Stimulated activated memory B cell treated with anti-CD40 and anti-IgM and Interleukin-4, amounts not matched to agents 10 μg/mL and 1 μg/mL and 100 μg/mL, for 72 hours (primary cell): ENCODE measurements at regions not wholly inside any gene's neighbourhood (a gene's known extent, or its start where the extent isn't known, plus 50 kb on each side); places are given as distances from the start of the nearest gene placed in this dataset.

Source experiments
- ATAC-seq: fragments of 150-1000 bp; cut with Tn5 transposase; 2 replicates; pipeline ENCODE4 v1.10.0; 2021
- H3K27ac Mint-ChIP-seq: one replicate; pipeline ENCODE4 v1.8.0; 2022; ENCODE audit warnings: mild to moderate bottlenecking, mixed read lengths
- H3K27me3 Mint-ChIP-seq: one replicate; pipeline ENCODE4 v1.8.0; 2022; ENCODE audit warnings: mixed read lengths
- H3K36me3 Mint-ChIP-seq: one replicate; pipeline ENCODE4 v1.8.0; 2022; ENCODE audit warnings: mixed read lengths
- H3K4me1 Mint-ChIP-seq: one replicate; pipeline ENCODE4 v1.8.0; 2022; ENCODE audit warnings: mixed read lengths
- H3K4me3 Mint-ChIP-seq: one replicate; pipeline ENCODE4 v1.8.0; 2022; ENCODE audit warnings: mild to moderate bottlenecking, moderate library complexity, mixed read lengths
- H3K9me3 Mint-ChIP-seq: one replicate; pipeline ENCODE4 v1.8.0; 2022; ENCODE audit warnings: mixed read lengths

GRCh38 chr20:60806354-60806753 lies 445.7 kb upstream of the CDH4 start:
- H3K4me3 Mint-ChIP-seq: no peak overlapping the region
- no peak overlapping the region for H3K27ac Mint-ChIP-seq
- H3K4me1 Mint-ChIP-seq: no peaks in the 10 kb centered on the region
- ATAC-seq: no peak
- peaks cover 5% of the 10 kb centered on the region for H3K9me3 Mint-ChIP-seq
- no peaks in the 10 kb centered on the region for H3K27me3 Mint-ChIP-seq
- no peaks in the 10 kb centered on the region for H3K36me3 Mint-ChIP-seq

GRCh38 chr20:60806824-60807223 lies 445.2 kb upstream of the CDH4 start:
- Mint-ChIP-seq H3K4me3 (no peak overlapping the region), H3K4me1 (no peaks in the 10 kb centered on the region), H3K36me3 (no peaks in the 10 kb centered on the region), H3K9me3 (peaks cover 4% of the 10 kb centered on the region), H3K27ac (no peak overlapping the region), H3K27me3 (no peaks in the 10 kb centered on the region)
- ATAC-seq: no peak

- ATAC-seq: no peak
- H3K4me1 Mint-ChIP-seq: no peaks in the 10 kb centered on the region
Observed at GRCh38 chr20:60808003-60808672, 443.9 kb upstream of the CDH4 start.

DNA sequence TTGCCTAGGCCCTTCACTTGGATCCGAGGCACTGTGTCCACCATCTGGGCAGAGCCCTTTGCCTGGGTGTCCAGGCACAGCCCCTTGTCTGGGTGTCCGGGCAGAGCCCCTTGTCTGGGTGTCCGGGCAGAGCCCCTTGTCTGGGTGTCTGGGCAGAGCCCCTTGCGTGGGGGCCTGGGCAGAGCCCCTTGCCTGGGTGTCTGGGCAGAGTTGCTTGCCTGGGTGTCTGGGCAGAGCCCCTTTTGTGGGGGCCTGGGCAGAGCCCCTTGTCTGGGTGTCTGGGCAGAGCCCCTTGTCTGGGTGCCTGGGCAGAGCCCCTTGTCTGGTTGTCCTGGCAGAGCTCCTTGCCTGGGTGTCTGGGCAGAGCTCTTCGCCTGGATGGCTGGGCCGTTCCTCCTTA lies 443.4 kb upstream of the CDH4 start:
- no peak for ATAC-seq
- Mint-ChIP-seq H3K27ac (no peak overlapping the region), H3K9me3 (peaks cover 3% of the 10 kb centered on the region), H3K4me1 (no peaks in the 10 kb centered on the region), H3K36me3 (no peaks in the 10 kb centered on the region), H3K4me3 (no peak overlapping the region), H3K27me3 (no peaks in the 10 kb centered on the region)

More at GRCh38 chr20:60808003-60808672, 443.9 kb upstream of the CDH4 start:
- no peaks in the 10 kb centered on the region for H3K36me3 Mint-ChIP-seq
- H3K27ac Mint-ChIP-seq: no peak overlapping the region
- no peak overlapping the region for H3K4me3 Mint-ChIP-seq
- no peaks in the 10 kb centered on the region for H3K27me3 Mint-ChIP-seq
- peaks cover 3% of the 10 kb centered on the region for H3K9me3 Mint-ChIP-seq

- Mint-ChIP-seq H3K27me3 (no peaks in the 10 kb centered on the region), H3K4me3 (no peak overlapping the region), H3K4me1 (no peaks in the 10 kb centered on the region)
Observed at GRCh38 chr20:60810561-60810960, 441.5 kb upstream of the CDH4 start.

GRCh38 chr20:60812561-60812960 lies 439.5 kb upstream of the CDH4 start:
- Mint-ChIP-seq H3K36me3 (no peaks in the 10 kb centered on the region), H3K4me3 (no peak overlapping the region), H3K4me1 (no peaks in the 10 kb centered on the region), H3K27ac (no peak overlapping the region), H3K27me3 (no peaks in the 10 kb centered on the region), H3K9me3 (peaks cover 6% of the 10 kb centered on the region)
- no peak for ATAC-seq

More at GRCh38 chr20:60810561-60810960, 441.5 kb upstream of the CDH4 start:
- Mint-ChIP-seq H3K36me3 (no peaks in the 10 kb centered on the region), H3K27ac (no peak overlapping the region), H3K9me3 (peaks cover 3% of the 10 kb centered on the region)
- ATAC-seq: no peak

GRCh38 chr20:60813066-60813465 lies 439.0 kb upstream of the CDH4 start:
- Mint-ChIP-seq H3K27ac (no peak overlapping the region), H3K9me3 (peaks cover 6% of the 10 kb centered on the region), H3K27me3 (no peaks in the 10 kb centered on the region), H3K4me1 (no peaks in the 10 kb centered on the region), H3K4me3 (no peak overlapping the region), H3K36me3 (no peaks in the 10 kb centered on the region)
- no peak for ATAC-seq

- H3K9me3 Mint-ChIP-seq: peaks cover 6% of the 10 kb centered on the region
- no peaks in the 10 kb centered on the region for H3K27me3 Mint-ChIP-seq
- no peak for ATAC-seq
- H3K27ac Mint-ChIP-seq: no peak overlapping the region
- no peak overlapping the region for H3K4me3 Mint-ChIP-seq
- H3K4me1 Mint-ChIP-seq: no peaks in the 10 kb centered on the region
- no peaks in the 10 kb centered on the region for H3K36me3 Mint-ChIP-seq
Observed at GRCh38 chr20:60815656-60816055, 436.4 kb upstream of the CDH4 start.

DNA sequence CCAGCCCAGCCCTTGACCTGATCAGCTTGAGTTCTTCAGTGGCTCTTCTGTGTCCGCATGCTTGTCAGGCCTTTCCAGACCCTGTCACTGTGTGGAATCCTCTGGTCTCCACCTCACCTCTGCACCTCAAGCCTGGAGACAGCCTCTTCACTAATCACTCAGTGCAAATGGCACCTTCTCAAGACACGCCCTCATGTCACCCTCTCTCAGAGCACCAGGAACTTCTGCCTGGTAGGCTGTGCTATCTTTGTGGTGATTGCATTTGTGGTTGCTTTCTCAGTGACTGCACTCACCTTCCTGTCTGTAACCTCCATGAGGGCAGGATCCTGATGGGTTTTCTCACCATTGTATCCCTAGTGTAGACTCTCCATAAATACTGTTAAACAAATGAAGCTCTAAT lies 435.2 kb upstream of the CDH4 start:
- Mint-ChIP-seq H3K27me3 (no peaks in the 10 kb centered on the region), H3K4me3 (no peak overlapping the region), H3K36me3 (no peaks in the 10 kb centered on the region), H3K4me1 (no peaks in the 10 kb centered on the region), H3K9me3 (peaks cover 6% of the 10 kb centered on the region), H3K27ac (no peak overlapping the region)
- no peak for ATAC-seq

- ATAC-seq: no peak
- no peaks in the 10 kb centered on the region for H3K27me3 Mint-ChIP-seq
Observed at GRCh38 chr20:60817891-60818290, 434.2 kb upstream of the CDH4 start.

GRCh38 chr20:60819511-60819910 lies 432.6 kb upstream of the CDH4 start:
- ATAC-seq: no peak
- no peaks in the 10 kb centered on the region for H3K4me1 Mint-ChIP-seq
- no peaks in the 10 kb centered on the region for H3K27me3 Mint-ChIP-seq
- no peak overlapping the region for H3K4me3 Mint-ChIP-seq
- H3K36me3 Mint-ChIP-seq: no peaks in the 10 kb centered on the region
- H3K27ac Mint-ChIP-seq: no peak overlapping the region
- H3K9me3 Mint-ChIP-seq: peaks cover 3% of the 10 kb centered on the region

More at GRCh38 chr20:60817891-60818290, 434.2 kb upstream of the CDH4 start:
- Mint-ChIP-seq H3K4me1 (no peaks in the 10 kb centered on the region), H3K9me3 (peaks cover 3% of the 10 kb centered on the region), H3K27ac (no peak overlapping the region), H3K36me3 (no peaks in the 10 kb centered on the region), H3K4me3 (no peak overlapping the region)

DNA sequence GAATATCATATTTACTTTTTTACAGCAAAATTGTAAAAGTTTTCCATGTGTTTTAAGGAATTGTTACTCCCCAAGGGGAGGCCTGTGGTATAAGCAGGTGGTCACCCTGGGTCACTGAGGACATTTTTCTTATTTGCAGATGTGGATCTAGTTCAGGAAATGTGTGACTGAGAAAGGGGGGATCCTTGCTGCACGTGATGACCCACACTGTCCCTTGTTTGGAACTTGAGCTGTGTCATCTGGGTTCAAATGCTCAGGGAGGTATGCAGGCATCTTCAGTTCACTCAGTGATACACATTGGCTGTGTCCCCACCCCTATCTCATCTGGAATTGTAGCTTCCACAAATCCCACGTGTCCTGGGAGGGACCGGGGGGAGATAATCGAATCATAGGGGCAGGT lies 431.9 kb upstream of the CDH4 start:
- peaks cover 3% of the 10 kb centered on the region for H3K9me3 Mint-ChIP-seq
- no peaks in the 10 kb centered on the region for H3K27me3 Mint-ChIP-seq
- H3K27ac Mint-ChIP-seq: no peak overlapping the region
- no peak for ATAC-seq
- H3K4me1 Mint-ChIP-seq: no peaks in the 10 kb centered on the region
- no peaks in the 10 kb centered on the region for H3K36me3 Mint-ChIP-seq
- H3K4me3 Mint-ChIP-seq: no peak overlapping the region

DNA sequence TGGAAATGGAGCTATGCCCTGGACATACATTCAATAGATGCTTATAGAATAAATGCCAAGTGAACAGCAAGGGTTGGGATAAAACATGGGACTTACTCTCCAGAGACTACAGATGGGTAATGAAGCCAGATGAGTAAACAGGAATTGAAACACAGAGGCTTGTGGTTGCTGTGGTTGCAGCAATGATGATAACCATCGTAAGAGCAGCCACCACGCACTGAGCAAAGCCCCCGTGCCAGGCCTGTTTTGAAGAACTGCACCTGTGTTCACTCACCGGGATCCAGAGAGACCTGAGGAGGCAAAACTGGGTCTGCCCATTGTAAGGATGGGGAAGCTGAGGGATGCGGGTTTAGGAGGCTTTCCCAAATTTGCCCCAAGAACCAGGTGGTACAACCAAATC lies 431.1 kb upstream of the CDH4 start:
- Mint-ChIP-seq H3K27me3 (no peaks in the 10 kb centered on the region), H3K4me3 (no peak overlapping the region), H3K27ac (no peak overlapping the region), H3K4me1 (no peaks in the 10 kb centered on the region), H3K9me3 (no peaks in the 10 kb centered on the region), H3K36me3 (no peaks in the 10 kb centered on the region)
- ATAC-seq: no peak

- Mint-ChIP-seq H3K27me3 (no peaks in the 10 kb centered on the region), H3K4me3 (no peak overlapping the region), H3K9me3 (peaks cover 3% of the 10 kb centered on the region), H3K4me1 (no peaks in the 10 kb centered on the region), H3K27ac (no peak overlapping the region), H3K36me3 (no peaks in the 10 kb centered on the region)
- no peak for ATAC-seq
Observed at GRCh38 chr20:60822699-60823607, 429.1 kb upstream of the CDH4 start.

- Mint-ChIP-seq H3K9me3 (peaks cover 5% of the 10 kb centered on the region), H3K36me3 (no peaks in the 10 kb centered on the region), H3K4me1 (no peaks in the 10 kb centered on the region), H3K4me3 (no peak overlapping the region), H3K27ac (no peak overlapping the region), H3K27me3 (no peaks in the 10 kb centered on the region)
- ATAC-seq: no peak
Observed at GRCh38 chr20:60835876-60836275, 416.2 kb upstream of the CDH4 start.
